ENCODE measurements at regions not wholly inside any gene's neighbourhood (a gene's known extent, or its start where the extent isn't known, plus 50 kb on each side); places are given as distances from the start of the nearest gene placed in this dataset.

DNA sequence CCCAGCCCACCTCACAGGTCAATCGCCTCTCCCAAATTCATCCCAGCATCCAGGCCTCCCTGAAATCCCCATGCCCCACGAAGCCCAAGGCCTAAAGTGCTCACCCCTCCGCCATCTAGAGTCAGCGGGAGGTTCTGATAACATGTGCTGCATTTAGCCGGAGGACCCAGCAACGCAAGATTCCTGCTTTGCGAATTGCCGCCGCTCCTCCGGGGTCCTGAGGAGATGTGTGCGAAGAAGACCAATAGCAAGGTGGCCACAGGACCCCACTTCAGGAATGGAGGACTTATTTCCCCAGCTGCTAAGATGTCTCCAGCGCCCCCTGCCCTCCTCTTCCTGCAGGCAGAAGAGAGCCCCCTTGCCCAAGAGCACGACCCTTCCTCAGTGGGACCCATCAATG, 120.8 kb upstream of the GLI2 start:
- Histone ChIP-seq H3K4me1 (peaks cover 0 to 7% (median 0%) of the 10 kb centered on the region in 3 donors), H3K9me3 (no peaks in the 10 kb centered on the region), H3K27me3 (peaks cover 0 to 56% (median 0%) of the 10 kb centered on the region in 4 donors), H3K36me3 (no peaks in the 10 kb centered on the region), H3K27ac (no peak overlapping the region), H3K4me3 (no peak overlapping the region)
- no peak for TF ChIP-seq CTCF (IDR thresholded peaks at IDR 0.05)
- no peak for TF ChIP-seq POLR2A (IDR thresholded peaks at IDR 0.05)
- DNase-seq: no peak
- 85 to 86% methylated on average over 8 to 12 of the region's 13 CpGs for WGBS, 2 donors
- intact Hi-C loops (cut with DNase I): no loop called here

DNA sequence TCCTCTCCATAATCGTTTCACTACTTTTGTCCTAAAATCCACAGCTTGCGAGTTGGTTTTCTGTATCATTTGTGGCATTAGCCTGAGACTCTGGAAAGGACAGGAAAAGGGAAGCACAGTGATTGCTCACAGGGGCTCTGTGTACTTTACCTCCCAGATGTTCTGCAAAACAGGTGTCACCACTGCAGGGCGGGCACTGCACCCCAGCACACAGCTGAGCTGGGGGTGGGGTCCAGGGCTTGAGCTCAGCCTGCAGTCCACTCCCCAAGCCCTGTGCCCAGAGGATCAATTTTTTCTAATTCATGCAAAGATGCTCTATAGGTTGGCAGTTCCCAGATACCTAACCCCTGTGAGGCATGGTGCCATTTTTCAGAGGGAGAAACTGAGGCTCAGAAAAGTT, 119.4 kb upstream of the GLI2 start:
- Histone ChIP-seq H3K27ac (no peak overlapping the region), H3K4me3 (no peak overlapping the region), H3K36me3 (no peaks in the 10 kb centered on the region), H3K27me3 (peaks cover 0 to 49% (median 0%) of the 10 kb centered on the region in 4 donors), H3K4me1 (peaks cover 0 to 10% (median 0%) of the 10 kb centered on the region in 3 donors), H3K9me3 (no peaks in the 10 kb centered on the region)
- TF ChIP-seq POLR2A (IDR thresholded peaks at IDR 0.05): no peak
- WGBS, 2 donors: 84 to 94% methylated on average over 2 to 3 of the region's 3 CpGs
- intact Hi-C loops (cut with DNase I): no loop called here
- DNase-seq: no peak

GRCh38 chr2:120617055-120617454, 118.6 kb upstream of the GLI2 start:
- intact Hi-C loops (cut with DNase I): no loop called here
- no peak overlapping the region for H3K4me3 ChIP-seq
- DNase-seq: no peak
- peaks cover 0 to 10% (median 0%) of the 10 kb centered on the region in 3 donors for H3K4me1 ChIP-seq
- TF ChIP-seq CTCF (IDR thresholded peaks at IDR 0.05): no peak
- TF ChIP-seq POLR2A (IDR thresholded peaks at IDR 0.05): no peak
- WGBS, 2 donors: 62 to 71% methylated on average over 3 to 4 of the region's 5 CpGs
- no peaks in the 10 kb centered on the region for H3K36me3 ChIP-seq
- no peak overlapping the region for H3K27ac ChIP-seq
- H3K9me3 ChIP-seq: no peaks in the 10 kb centered on the region
- peaks cover 0 to 43% (median 0%) of the 10 kb centered on the region in 4 donors for H3K27me3 ChIP-seq

DNA sequence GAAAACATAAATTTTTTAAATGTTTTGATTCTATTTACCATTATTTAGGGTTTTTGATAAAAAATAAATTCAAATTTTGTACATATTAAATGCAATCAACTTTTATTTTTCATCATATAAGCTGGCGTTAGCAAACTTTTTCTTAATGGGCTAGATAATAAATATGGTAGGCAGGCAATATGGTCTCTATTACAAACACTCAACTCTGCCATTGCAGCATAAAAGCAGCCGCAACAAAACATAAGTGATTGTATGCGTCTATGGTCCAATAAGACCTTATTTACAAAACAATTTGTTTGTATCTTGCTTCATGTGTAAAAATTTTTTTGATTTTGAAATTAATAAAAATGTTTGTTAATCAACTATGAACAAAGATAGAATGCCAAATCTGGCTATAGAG, 116.8 kb upstream of the GLI2 start:
- Histone ChIP-seq H3K9me3 (peaks cover 0 to 6% (median 0%) of the 10 kb centered on the region in 3 donors), H3K27me3 (peaks cover 0 to 25% (median 0%) of the 10 kb centered on the region in 4 donors), H3K4me1 (peaks cover 0 to 8% (median 0%) of the 10 kb centered on the region in 3 donors), H3K4me3 (no peak overlapping the region), H3K27ac (no peak overlapping the region), H3K36me3 (no peaks in the 10 kb centered on the region)
- TF ChIP-seq POLR2A (IDR thresholded peaks at IDR 0.05) (no peak), CTCF (IDR thresholded peaks at IDR 0.05) (no peak)
- 84 to 95% methylated on average over 3 of the region's 3 CpGs for WGBS, 2 donors
- no peak for DNase-seq
- intact Hi-C loops (cut with DNase I): no loop called here

- DNase-seq: no peak
- intact Hi-C loops (cut with DNase I): no loop called here
- H3K36me3 ChIP-seq: no peaks in the 10 kb centered on the region
- no peak overlapping the region for H3K4me3 ChIP-seq
- H3K4me1 ChIP-seq: peaks cover 0 to 6% (median 0%) of the 10 kb centered on the region in 3 donors
- H3K9me3 ChIP-seq: peaks cover 0 to 6% (median 0%) of the 10 kb centered on the region in 3 donors
- 82 to 90% methylated on average over 4 of the region's 4 CpGs for WGBS, 2 donors
- H3K27me3 ChIP-seq: peaks cover 0 to 17% (median 0%) of the 10 kb centered on the region in 4 donors
- no peak for TF ChIP-seq POLR2A (IDR thresholded peaks at IDR 0.05)
- H3K27ac ChIP-seq: no peak overlapping the region
Observed at GRCh38 chr2:120619579-120619978, 116.1 kb upstream of the GLI2 start.

- no peak overlapping the region for H3K27ac ChIP-seq
- no peak for DNase-seq
Observed at GRCh38 chr2:120620025-120620793, 115.5 kb upstream of the GLI2 start.

More at GRCh38 chr2:120620025-120620793, 115.5 kb upstream of the GLI2 start:
- no peak for TF ChIP-seq POLR2A (IDR thresholded peaks at IDR 0.05)
- Histone ChIP-seq H3K27me3 (peaks cover 0 to 15% (median 0%) of the 10 kb centered on the region in 4 donors), H3K36me3 (no peaks in the 10 kb centered on the region), H3K4me3 (no peak overlapping the region), H3K9me3 (peaks cover 0 to 6% (median 0%) of the 10 kb centered on the region in 3 donors), H3K4me1 (peaks cover 0 to 6% (median 0%) of the 10 kb centered on the region in 3 donors)
- 55 to 72% methylated on average over 4 of the region's 4 CpGs for WGBS, 2 donors
- intact Hi-C loops (cut with DNase I): no loop called here

Data from esophagus squamous epithelium (tissue), 5 donors.